K562 (cell line): ENCODE measurements at regions not wholly inside any gene's neighbourhood (a gene's known extent, or its start where the extent isn't known, plus 50 kb on each side); places are given as distances from the start of the nearest gene placed in this dataset.

Source experiments
- CCAR2 ChIP-seq: fragments of 200-400 bp; formaldehyde crosslinking; IDR thresholded peaks from 2 replicates; pipeline ENCODE4 v1.6.1; 2017; ENCODE audit warnings: mild to moderate bottlenecking, low read depth, low read length
- CREM ChIP-seq: IDR thresholded peaks from 2 replicates; pipeline ENCODE4 v1.6.1; 2014; ENCODE audit warnings: antibody characterized with exemption, low read depth
- HDAC1 ChIP-seq, 2 experiments: fragments of 450-650 bp; IDR thresholded peaks; 2 replicates each; pipeline ENCODE4 v1.6.1; 2016 to 2017; ENCODE audit warnings: inconsistent platforms in 1 of 2, mild to moderate bottlenecking in 1 of 2, moderate library complexity in 1 of 2
- HLTF ChIP-seq: fragments of 450-650 bp; IDR thresholded peaks from 2 replicates; pipeline ENCODE4 v1.6.1; 2016
- MAZ ChIP-seq, 2 experiments: fragments of 450-650 bp in 1 of 2; sonication (generic) in 1 of 2; formaldehyde crosslinking; IDR thresholded peaks in 1 of 2; conservative IDR thresholded peaks in 1 of 2; 2 replicates each; pipeline versions ENCODE4 v1.4.0 to v1.5.0; 2020; ENCODE audit warnings: mild to moderate bottlenecking in 1 of 2, missing genetic modification reagents in 1 of 2
- MCM7 ChIP-seq, 2 experiments: fragments of 450-650 bp; IDR thresholded peaks; 2 replicates each; pipeline ENCODE4 v1.6.1; 2016 to 2018
- MED1 ChIP-seq: sonication (generic); formaldehyde crosslinking; IDR thresholded peaks from 2 replicates; pipeline ENCODE4 v1.8.1; 2023; ENCODE audit warnings: missing genetic modification reagents, borderline replicate concordance
- MXI1 ChIP-seq: IDR thresholded peaks from 2 replicates; pipeline ENCODE4 v1.6.1; 2011; ENCODE audit warnings: low read depth, mild to moderate bottlenecking, improper control_type of control experiment, low read length
- NCOA1 ChIP-seq: fragments of 450-650 bp; IDR thresholded peaks from 2 replicates; pipeline ENCODE4 v1.6.1; 2016; ENCODE audit warnings: low read depth
- NFATC3 ChIP-seq: fragments of 450-650 bp; IDR thresholded peaks from 2 replicates; pipeline ENCODE4 v1.6.1; 2017; ENCODE audit warnings: mild to moderate bottlenecking
- NFIC ChIP-seq: fragments of 450-650 bp; IDR thresholded peaks from 2 replicates; pipeline ENCODE4 v1.6.1; 2017; ENCODE audit warnings: mild to moderate bottlenecking, inconsistent platforms
- NR1H2 ChIP-seq: sonication (generic); formaldehyde crosslinking; IDR thresholded peaks from 2 replicates; pipeline ENCODE4 v1.4.0; 2020; ENCODE audit warnings: mild to moderate bottlenecking, missing genetic modification reagents
- PML ChIP-seq: IDR thresholded peaks from 2 replicates; pipeline ENCODE4 v1.6.1; 2012; ENCODE audit warnings: low read length, inconsistent platforms
- POLR2AphosphoS5 ChIP-seq: IDR thresholded peaks from 2 replicates; pipeline ENCODE4 v1.6.1; 2011; ENCODE audit warnings: mild to moderate bottlenecking, low read depth, low read length, moderate library complexity; ENCODE audit not compliant: control insufficient read depth, insufficient read depth
- RAD21 ChIP-seq, 2 experiments: fragments of 250-450 bp in 1 of 2; fragments of 450-650 bp in 1 of 2; sonication (Bioruptor Pico) in 1 of 2; formaldehyde crosslinking in 1 of 2; IDR thresholded peaks in 1 of 2; conservative IDR thresholded peaks in 1 of 2; 2 replicates each; pipeline versions ENCODE4 v1.4.0 to v1.8.0; 2020 to 2022; ENCODE audit warnings: mild to moderate bottlenecking in 2 of 2, moderate library complexity in 1 of 2
- RFX5 ChIP-seq: IDR thresholded peaks from 2 replicates; pipeline ENCODE4 v1.6.1; 2011; ENCODE audit warnings: low read depth, mild to moderate bottlenecking, improper control_type of control experiment, low read length
- TAL1 ChIP-seq: fragments of 450-650 bp; IDR thresholded peaks from 2 replicates; pipeline ENCODE4 v1.6.1; 2016; ENCODE audit warnings: mild to moderate bottlenecking
- TCFL5 ChIP-seq: fragments of 250-450 bp; sonication (Bioruptor Pico); conservative IDR thresholded peaks from 2 replicates; pipeline ENCODE4 v1.6.1; 2021; ENCODE audit warnings: mild to moderate bottlenecking, moderate library complexity, matching md5 sums
- XRCC4 ChIP-seq: IDR thresholded peaks from one replicate; pipeline ENCODE4 v1.6.1; 2011; ENCODE audit not compliant: insufficient read depth, insufficient read length; ENCODE audit errors: extremely low read depth
- ZNF124 ChIP-seq: sonication (generic); formaldehyde crosslinking; IDR thresholded peaks from 2 replicates; pipeline ENCODE4 v1.8.1; 2022; ENCODE audit warnings: missing genetic modification reagents
- ZNF140 ChIP-seq: fragments of 250-450 bp; sonication (Bioruptor Pico); IDR thresholded peaks from 2 replicates; pipeline ENCODE4 v1.8.0; 2021; ENCODE audit warnings: moderate library complexity, mild to moderate bottlenecking, inconsistent platforms
- ZNF583 ChIP-seq: fragments of 250-450 bp; sonication (Bioruptor Pico); IDR thresholded peaks from 2 replicates; pipeline ENCODE4 v1.4.0; 2020
- TF ChIP-seq, protein P1 (sequence below), 2 experiments: fragments of 450-650 bp; IDR thresholded peaks; 2 replicates each; pipeline ENCODE4 v1.6.1; 2016
- TF ChIP-seq, protein P2 (sequence below), 2 experiments: IDR thresholded peaks in 1 of 2; conservative IDR thresholded peaks in 1 of 2; 2 replicates each; pipeline ENCODE4 v1.6.1; 2016; ENCODE audit warnings: low read depth in 2 of 2, mild to moderate bottlenecking in 1 of 2, missing compliant biosample characterization in 1 of 2, missing genetic modification characterization in 1 of 2, moderate library complexity in 1 of 2
- TF ChIP-seq, protein P3 (sequence below): fragments of 200-800 bp; sonication (Bioruptor generic); IDR thresholded peaks from 2 replicates; pipeline ENCODE4 v1.6.1; 2017; ENCODE audit warnings: missing genetic modification characterization, missing compliant biosample characterization

DNA sequence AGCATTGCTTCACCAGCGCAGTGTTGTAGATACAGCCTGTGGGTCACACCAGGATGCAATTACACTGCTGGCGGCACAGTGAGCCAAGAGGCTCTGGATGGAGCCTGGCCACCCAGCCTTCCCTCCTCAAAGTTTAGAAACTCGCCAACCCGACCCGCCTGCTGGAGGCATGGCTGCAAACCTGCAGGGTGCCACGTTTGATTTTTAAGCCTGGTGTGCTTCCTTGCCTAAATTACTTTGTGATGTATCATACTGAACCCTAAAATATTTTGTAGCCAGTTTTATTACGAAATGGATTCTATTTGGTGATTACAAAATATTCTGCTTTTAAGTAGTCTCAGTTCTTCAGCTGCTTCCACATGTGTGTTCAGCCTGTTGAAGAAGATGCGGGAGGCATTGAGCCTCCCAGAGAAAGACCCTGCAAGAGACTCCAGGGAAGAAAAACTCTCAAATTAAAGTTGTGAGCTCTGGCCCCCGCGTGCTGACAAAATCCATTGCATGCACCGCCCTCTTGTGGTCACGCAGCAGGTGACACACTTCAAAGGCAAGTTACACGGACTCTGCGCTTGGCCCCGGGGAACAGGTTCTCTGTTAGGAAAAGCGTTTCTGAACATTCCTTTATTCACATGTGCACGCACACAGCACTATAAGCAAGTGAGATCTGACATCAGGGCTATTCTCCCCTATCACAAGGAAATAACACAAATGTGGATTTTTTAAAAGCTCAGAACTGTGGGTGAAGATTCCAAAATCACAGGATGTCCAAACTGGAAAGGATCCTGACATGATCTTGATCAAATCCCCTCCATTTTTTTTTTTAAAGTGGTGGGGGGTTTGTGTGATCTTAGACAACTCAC lies 63.0 kb upstream of the TWIST2 start (continued):
- TF ChIP-seq NFATC3 (no peak), POLR2AphosphoS5 (no peak), XRCC4 (no peak), TAL1 (no peak), MXI1 (no peak), HDAC1 (IDR thresholded peaks at IDR 0.05) (no peak), ZNF140 (CRISPR knock-in tag) (no peak), ZNF583 (CRISPR knock-in tag) (no peak), NFIC (no peak), ZNF124 (CRISPR knock-in tag) (no peak), CREM (0 out of 2 replicates have a peak, but pooled peaks have one; percentile 17), PML (no peak), MCM7 (IDR thresholded peaks at IDR 0.05) (no peak), HLTF (no peak), MED1 (CRISPR knock-in tag) (no peak), RFX5 (no peak), RAD21 (CRISPR knock-in tag; conservative IDR thresholded peaks at IDR 0.05 in 1 of 2, IDR thresholded peaks at IDR 0.05 in 1 of 2) (peak; percentile 41 to 67; a peak in 3 of 4 replicates), NCOA1 (no peak), CCAR2 (no peak), MAZ (CRISPR knock-in tag; conservative IDR thresholded peaks at IDR 0.05 in 1 of 2, IDR thresholded peaks at IDR 0.05 in 1 of 2) (peak in 1 of 2 experiments; percentile 66; a peak in 2 of 4 replicates), TCFL5 (no peak), NR1H2 (CRISPR knock-in tag) (no peak)
- TF ChIP-seq, protein P1, sequence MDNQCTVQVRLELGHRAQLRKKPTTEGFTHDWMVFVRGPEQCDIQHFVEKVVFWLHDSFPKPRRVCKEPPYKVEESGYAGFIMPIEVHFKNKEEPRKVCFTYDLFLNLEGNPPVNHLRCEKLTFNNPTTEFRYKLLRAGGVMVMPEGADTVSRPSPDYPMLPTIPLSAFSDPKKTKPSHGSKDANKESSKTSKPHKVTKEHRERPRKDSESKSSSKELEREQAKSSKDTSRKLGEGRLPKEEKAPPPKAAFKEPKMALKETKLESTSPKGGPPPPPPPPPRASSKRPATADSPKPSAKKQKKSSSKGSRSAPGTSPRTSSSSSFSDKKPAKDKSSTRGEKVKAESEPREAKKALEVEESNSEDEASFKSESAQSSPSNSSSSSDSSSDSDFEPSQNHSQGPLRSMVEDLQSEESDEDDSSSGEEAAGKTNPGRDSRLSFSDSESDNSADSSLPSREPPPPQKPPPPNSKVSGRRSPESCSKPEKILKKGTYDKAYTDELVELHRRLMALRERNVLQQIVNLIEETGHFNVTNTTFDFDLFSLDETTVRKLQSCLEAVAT (IDR thresholded peaks at IDR 0.05) = no peak
- TF ChIP-seq, protein P2, sequence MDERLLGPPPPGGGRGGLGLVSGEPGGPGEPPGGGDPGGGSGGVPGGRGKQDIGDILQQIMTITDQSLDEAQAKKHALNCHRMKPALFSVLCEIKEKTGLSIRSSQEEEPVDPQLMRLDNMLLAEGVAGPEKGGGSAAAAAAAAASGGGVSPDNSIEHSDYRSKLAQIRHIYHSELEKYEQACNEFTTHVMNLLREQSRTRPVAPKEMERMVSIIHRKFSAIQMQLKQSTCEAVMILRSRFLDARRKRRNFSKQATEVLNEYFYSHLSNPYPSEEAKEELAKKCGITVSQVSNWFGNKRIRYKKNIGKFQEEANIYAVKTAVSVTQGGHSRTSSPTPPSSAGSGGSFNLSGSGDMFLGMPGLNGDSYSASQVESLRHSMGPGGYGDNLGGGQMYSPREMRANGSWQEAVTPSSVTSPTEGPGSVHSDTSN (CRISPR knock-in tag; IDR thresholded peaks at IDR 0.05; ENCODE audit: low read depth) = no peak
- TF ChIP-seq, protein P2 (tag; conservative IDR thresholded peaks at IDR 0.05; ENCODE audit: low read depth) = no peak
- TF ChIP-seq, protein P3, sequence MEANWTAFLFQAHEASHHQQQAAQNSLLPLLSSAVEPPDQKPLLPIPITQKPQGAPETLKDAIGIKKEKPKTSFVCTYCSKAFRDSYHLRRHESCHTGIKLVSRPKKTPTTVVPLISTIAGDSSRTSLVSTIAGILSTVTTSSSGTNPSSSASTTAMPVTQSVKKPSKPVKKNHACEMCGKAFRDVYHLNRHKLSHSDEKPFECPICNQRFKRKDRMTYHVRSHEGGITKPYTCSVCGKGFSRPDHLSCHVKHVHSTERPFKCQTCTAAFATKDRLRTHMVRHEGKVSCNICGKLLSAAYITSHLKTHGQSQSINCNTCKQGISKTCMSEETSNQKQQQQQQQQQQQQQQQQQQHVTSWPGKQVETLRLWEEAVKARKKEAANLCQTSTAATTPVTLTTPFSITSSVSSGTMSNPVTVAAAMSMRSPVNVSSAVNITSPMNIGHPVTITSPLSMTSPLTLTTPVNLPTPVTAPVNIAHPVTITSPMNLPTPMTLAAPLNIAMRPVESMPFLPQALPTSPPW (CRISPR knock-in tag) = no peak
